Mesenchymal stem cell (in vitro differentiated cells and primary cell): ENCODE measurements at regions not wholly inside any gene's neighbourhood (a gene's known extent, or its start where the extent isn't known, plus 50 kb on each side); places are given as distances from the start of the nearest gene placed in this dataset.

Source experiments
- DNase-seq: peaks from one replicate; pipeline ENCODE4 v3.0.0-alpha.2; 2013
- H2AFZ ChIP-seq: one replicate; pipeline ENCODE4 v1.6.1; 2013; ENCODE audit warnings: low read depth, mild to moderate bottlenecking, control low read depth, inconsistent platforms, low read length, moderate library complexity
- H2AK5ac ChIP-seq: 2 replicates; pipeline ENCODE4 v1.6.1; 2013; ENCODE audit warnings: low read length, moderate library complexity, mild to moderate bottlenecking, inconsistent platforms; ENCODE audit not compliant: severe bottlenecking
- H2BK120ac ChIP-seq: one replicate; pipeline ENCODE4 v1.6.1; 2013; ENCODE audit warnings: low read depth, mild to moderate bottlenecking, inconsistent platforms, low read length, moderate library complexity
- H2BK12ac ChIP-seq, 2 experiments: one replicate each; pipeline ENCODE4 v1.6.1; 2013; ENCODE audit warnings: inconsistent platforms in 2 of 2, low read length in 2 of 2, mild to moderate bottlenecking in 2 of 2, moderate library complexity in 2 of 2, control low read depth in 1 of 2
- H2BK15ac ChIP-seq: one replicate; pipeline ENCODE4 v1.6.1; 2013; ENCODE audit warnings: mild to moderate bottlenecking, low read depth, inconsistent platforms; ENCODE audit not compliant: poor library complexity, severe bottlenecking
- H2BK5ac ChIP-seq: 2 replicates; pipeline ENCODE4 v1.6.1; 2013; ENCODE audit warnings: low read depth, mild to moderate bottlenecking, low read length, control low read depth, inconsistent platforms; ENCODE audit not compliant: poor library complexity, severe bottlenecking
- H3K14ac ChIP-seq, 2 experiments: one replicate each; pipeline ENCODE4 v1.6.1; 2013; ENCODE audit warnings: inconsistent platforms in 2 of 2, low read length in 2 of 2, control low read depth in 1 of 2, mild to moderate bottlenecking in 1 of 2, moderate library complexity in 1 of 2
- H3K18ac ChIP-seq, 2 experiments: one replicate each; pipeline ENCODE4 v1.6.1; 2013; ENCODE audit warnings: inconsistent platforms in 2 of 2, low read length in 2 of 2, control low read depth in 1 of 2, low read depth in 1 of 2, mild to moderate bottlenecking in 1 of 2
- H3K23ac ChIP-seq, 2 experiments: one replicate each; pipeline ENCODE4 v1.6.1; 2013; ENCODE audit warnings: inconsistent platforms in 2 of 2, low read length in 2 of 2, mild to moderate bottlenecking in 2 of 2, moderate library complexity in 2 of 2, control low read depth in 1 of 2
- H3K27ac ChIP-seq: 2 replicates; pipeline ENCODE4 v1.5.1; 2013; ENCODE audit warnings: mild to moderate bottlenecking, moderate library complexity, low read length, control low read depth, inconsistent platforms; ENCODE audit not compliant: poor library complexity, severe bottlenecking
- H3K27me3 ChIP-seq, 2 experiments: 2 replicates each; pipeline versions ENCODE4 v1.6.1 to v1.7.0; 2013; ENCODE audit warnings: low read length in 2 of 2, mild to moderate bottlenecking in 2 of 2, moderate library complexity in 2 of 2, control low read depth in 1 of 2, inconsistent platforms in 1 of 2; ENCODE audit not compliant: control insufficient read depth in 1 of 2, insufficient read depth in 1 of 2
- H3K36me3 ChIP-seq, 2 experiments: 2 replicates each; pipeline versions ENCODE4 v1.6.1 to v1.7.0; 2013; ENCODE audit warnings: low read length in 2 of 2, control low read depth in 1 of 2, inconsistent platforms in 1 of 2, low read depth in 1 of 2, mild to moderate bottlenecking in 1 of 2; ENCODE audit not compliant: insufficient read depth in 2 of 2, control insufficient read depth in 1 of 2
- H3K4ac ChIP-seq, 2 experiments: one replicate each; pipeline ENCODE4 v1.6.1; 2013; ENCODE audit warnings: inconsistent platforms in 2 of 2, low read length in 2 of 2, mild to moderate bottlenecking in 2 of 2, moderate library complexity in 2 of 2, control low read depth in 1 of 2, low read depth in 1 of 2
- H3K4me1 ChIP-seq: 2 replicates; pipeline ENCODE4 v1.6.1; 2013; ENCODE audit warnings: low read depth, low read length, control low read depth; ENCODE audit not compliant: control insufficient read depth, insufficient read depth
- H3K4me2 ChIP-seq: 2 replicates; pipeline ENCODE4 v1.6.1; 2013; ENCODE audit warnings: low read length, mild to moderate bottlenecking, inconsistent platforms; ENCODE audit not compliant: poor library complexity, severe bottlenecking
- H3K4me3 ChIP-seq, 2 experiments: 2 replicates each; pipeline versions ENCODE4 v1.5.1 to v1.7.0; 2013; ENCODE audit warnings: low read length in 2 of 2, mild to moderate bottlenecking in 2 of 2, control low read depth in 1 of 2, low read depth in 1 of 2; ENCODE audit not compliant: insufficient read depth in 1 of 2
- H3K79me1 ChIP-seq: replicated peaks from 2 replicates; pipeline ENCODE4 v1.6.1; 2013; ENCODE audit warnings: mild to moderate bottlenecking, control low read depth, low read length, inconsistent platforms; ENCODE audit not compliant: poor library complexity, severe bottlenecking
- H3K9ac ChIP-seq: 2 replicates; pipeline ENCODE4 v1.7.0; 2013; ENCODE audit warnings: mild to moderate bottlenecking, low read length, moderate library complexity
- H3K9me3 ChIP-seq: 2 replicates; pipeline ENCODE4 v1.7.0; 2013; ENCODE audit warnings: mild to moderate bottlenecking, low read length; ENCODE audit not compliant: control insufficient read depth
- H4K8ac ChIP-seq: one replicate; pipeline ENCODE4 v1.6.1; 2013; ENCODE audit warnings: inconsistent platforms, mild to moderate bottlenecking, low read length, moderate library complexity
- H4K91ac ChIP-seq: one replicate; pipeline ENCODE4 v1.6.1; 2013; ENCODE audit warnings: mild to moderate bottlenecking, low read length, inconsistent platforms
- WGBS: methylation state at CpG from one replicate; pipeline ENCODE4 v1.1.7; 2013; ENCODE audit warnings: mixed read lengths; 5-methylcytosine and 5-hydroxymethylcytosine counted together

DNA sequence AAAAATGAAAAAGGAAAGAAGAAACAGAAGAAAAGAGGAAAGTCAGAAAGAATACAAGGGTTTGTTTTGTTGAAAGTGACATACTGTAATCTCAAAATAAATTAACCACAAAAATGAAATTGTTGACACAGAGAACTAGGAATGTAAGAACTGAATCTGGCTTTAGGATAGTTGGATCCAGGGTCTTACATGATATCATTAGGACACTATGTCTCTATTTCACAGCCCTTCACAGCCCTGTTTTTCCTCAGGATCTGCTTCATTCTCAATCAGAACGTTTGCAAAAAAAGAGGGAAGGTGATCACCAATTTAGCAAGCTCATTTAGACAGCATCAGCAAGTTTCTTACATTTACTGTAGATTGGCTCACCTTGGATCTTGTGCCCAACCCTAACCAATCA, 188.5 kb upstream of the NREP start:
- 66% methylated on average over 1 of the region's 1 CpG for WGBS

DNA sequence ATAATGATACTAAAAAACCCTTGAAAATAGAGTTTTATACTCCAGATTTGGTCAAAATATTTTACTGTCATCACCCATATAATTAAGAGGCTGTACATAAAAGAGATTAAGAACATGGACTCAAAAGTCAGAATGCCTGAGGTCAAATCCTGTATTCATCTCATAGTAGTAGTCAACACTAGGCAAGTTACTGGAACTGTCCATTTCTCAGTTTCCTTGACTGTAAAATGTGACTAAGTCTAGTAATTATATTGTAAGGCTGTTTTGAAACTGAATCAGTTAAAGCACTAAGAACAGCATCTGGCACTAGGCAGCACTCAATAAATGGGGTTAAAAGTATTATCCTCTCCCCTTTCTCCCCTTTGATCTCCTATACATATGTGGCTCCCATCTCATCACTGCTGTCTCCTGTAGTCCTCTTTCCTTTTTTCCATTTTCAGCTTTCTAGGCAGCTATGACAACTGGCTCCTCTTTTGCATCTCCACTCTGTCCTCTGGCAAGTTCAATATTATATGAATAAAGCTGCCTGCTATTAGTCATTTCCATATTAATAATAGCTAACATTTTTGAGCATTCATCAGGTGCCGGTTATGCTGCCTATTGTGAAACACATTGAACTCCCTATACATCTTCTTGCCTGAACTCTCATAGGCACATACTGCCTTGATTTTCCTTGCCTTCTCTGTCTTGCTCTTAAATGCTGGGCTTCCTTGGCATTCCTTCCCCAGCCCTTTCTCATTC, 185.8 kb upstream of the NREP start:
- no peak overlapping the region for H3K4ac ChIP-seq
- no peaks in the 10 kb centered on the region for H3K4me1 ChIP-seq
- H2BK5ac ChIP-seq, result no peak overlapping the region
- no peak overlapping the region for H3K27ac ChIP-seq
- no peaks in the 10 kb centered on the region for H3K9me3 ChIP-seq
- H3K14ac ChIP-seq, result no peak overlapping the region
- no peak overlapping the region for H4K8ac ChIP-seq
- no peaks in the 10 kb centered on the region for H3K36me3 ChIP-seq
- H3K79me1 ChIP-seq, result no peaks in the 10 kb centered on the region
- H3K4me2 ChIP-seq, result no peak overlapping the region
- H3K18ac ChIP-seq, result no peak overlapping the region
- no peak overlapping the region for H4K91ac ChIP-seq
- DNase-seq, result no peak
- no peak overlapping the region for H2AFZ ChIP-seq
- no peak overlapping the region for H2AK5ac ChIP-seq
- peak overlapping the region; percentile 16 for H3K9ac ChIP-seq
- no peak overlapping the region for H2BK15ac ChIP-seq
- 94% methylated on average over 1 of the region's 1 CpG for WGBS
- H3K4me3 ChIP-seq, result no peak overlapping the region
- no peak overlapping the region for H3K23ac ChIP-seq
- H2BK12ac ChIP-seq, result no peak overlapping the region
- H3K27me3 ChIP-seq, result no peaks in the 10 kb centered on the region
- no peak overlapping the region for H2BK120ac ChIP-seq

More for the DNA sequence above, 188.5 kb upstream of the NREP start:
- Histone ChIP-seq H2AFZ (no peak overlapping the region), H3K36me3 (no peaks in the 10 kb centered on the region), H2BK120ac (no peak overlapping the region), H3K27me3 (no peaks in the 10 kb centered on the region), H2BK5ac (no peak overlapping the region), H2BK12ac (no peak overlapping the region), H4K8ac (no peak overlapping the region), H3K23ac (no peak overlapping the region), H3K4me3 (no peak overlapping the region), H3K18ac (no peak overlapping the region), H3K9me3 (no peaks in the 10 kb centered on the region), H3K79me1 (no peaks in the 10 kb centered on the region), H2BK15ac (no peak overlapping the region), H3K9ac (no peak overlapping the region), H3K4ac (no peak overlapping the region), H2AK5ac (no peak overlapping the region), H3K14ac (no peak overlapping the region), H3K4me1 (no peaks in the 10 kb centered on the region), H3K4me2 (no peak overlapping the region), H3K27ac (no peak overlapping the region), H4K91ac (no peak overlapping the region)
- no peak for DNase-seq

DNA sequence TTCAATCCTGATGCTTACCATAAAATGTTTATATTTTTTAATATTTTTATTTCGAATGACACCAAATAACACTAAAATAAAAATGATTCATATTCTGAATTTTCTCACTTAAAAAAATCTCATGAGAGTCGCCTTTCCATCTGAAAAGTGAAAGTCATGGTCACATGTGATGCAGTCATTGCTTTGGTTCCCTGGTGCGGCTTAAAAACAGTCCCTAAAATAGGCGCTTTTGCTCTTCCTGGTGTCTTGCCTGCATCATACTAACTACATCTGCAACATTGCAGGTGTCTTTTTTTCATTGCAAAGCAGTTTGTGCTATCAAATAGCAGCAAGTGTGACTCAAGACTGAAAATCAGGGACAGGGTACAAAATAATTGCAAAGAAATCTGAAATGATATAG, 185.2 kb upstream of the NREP start:
- Histone ChIP-seq H3K4me2 (no peak overlapping the region), H3K27me3 (no peaks in the 10 kb centered on the region), H3K9me3 (no peaks in the 10 kb centered on the region), H2BK5ac (no peak overlapping the region), H3K27ac (no peak overlapping the region), H3K14ac (no peak overlapping the region), H2AFZ (no peak overlapping the region), H3K23ac (no peak overlapping the region), H3K4me3 (no peak overlapping the region), H2BK120ac (no peak overlapping the region), H3K9ac (peak overlapping the region; percentile 16), H4K91ac (no peak overlapping the region), H3K79me1 (no peaks in the 10 kb centered on the region), H2AK5ac (no peak overlapping the region), H2BK15ac (no peak overlapping the region), H3K4ac (no peak overlapping the region), H3K18ac (no peak overlapping the region), H3K4me1 (no peaks in the 10 kb centered on the region), H2BK12ac (no peak overlapping the region), H4K8ac (no peak overlapping the region), H3K36me3 (no peaks in the 10 kb centered on the region)
- no peak for DNase-seq
- 93% methylated on average over 4 of the region's 4 CpGs for WGBS

DNA sequence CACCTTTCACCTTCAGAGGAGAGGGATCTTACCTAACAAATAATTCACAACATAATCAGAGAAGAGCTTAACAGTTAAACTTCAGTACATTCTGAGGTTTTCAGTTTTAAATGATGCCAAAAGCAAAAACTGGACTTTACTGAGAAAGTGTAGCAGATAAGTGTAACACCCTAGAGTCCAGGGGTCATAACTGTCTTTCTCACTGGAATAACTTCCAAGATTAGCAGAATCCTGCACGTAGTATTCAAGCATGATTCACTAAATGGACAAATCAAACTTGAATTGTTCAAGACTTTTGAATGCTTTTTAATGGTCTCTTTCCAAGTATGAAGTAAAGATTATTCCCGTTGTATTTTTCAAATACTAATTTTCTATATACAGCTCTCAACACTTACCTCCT, 180.1 kb upstream of the NREP start:
- H2BK15ac ChIP-seq, result no peak overlapping the region
- no peak overlapping the region for H3K9ac ChIP-seq
- no peaks in the 10 kb centered on the region for H3K27me3 ChIP-seq
- no peaks in the 10 kb centered on the region for H3K9me3 ChIP-seq
- H3K27ac ChIP-seq, result no peak overlapping the region
- H4K8ac ChIP-seq, result no peak overlapping the region
- no peak overlapping the region for H3K14ac ChIP-seq
- H3K4me2 ChIP-seq, result no peak overlapping the region
- H2AK5ac ChIP-seq, result no peak overlapping the region
- H3K79me1 ChIP-seq, result no peaks in the 10 kb centered on the region
- H2BK12ac ChIP-seq, result no peak overlapping the region
- no peak overlapping the region for H3K18ac ChIP-seq
- 75% methylated on average over 1 of the region's 2 CpGs for WGBS
- no peaks in the 10 kb centered on the region for H3K4me1 ChIP-seq
- H2AFZ ChIP-seq, result no peak overlapping the region
- no peak overlapping the region for H2BK5ac ChIP-seq
- H4K91ac ChIP-seq, result no peak overlapping the region
- H3K4me3 ChIP-seq, result no peak overlapping the region
- no peak overlapping the region for H3K4ac ChIP-seq
- no peak overlapping the region for H3K23ac ChIP-seq
- no peaks in the 10 kb centered on the region for H3K36me3 ChIP-seq
- DNase-seq, result no peak
- H2BK120ac ChIP-seq, result no peak overlapping the region
